Testis (tissue), 2 donors: ENCODE measurements at regions not wholly inside any gene's neighbourhood (a gene's known extent, or its start where the extent isn't known, plus 50 kb on each side); places are given as distances from the start of the nearest gene placed in this dataset.

Experiments
- CTCF ChIP-seq, 3 experiments: fragments of 450-650 bp in 2 of 3; fragments of 200-600 bp in 1 of 3; sonication (generic) in 1 of 3; IDR thresholded peaks; one replicate each; pipeline ENCODE4 v1.5.1; 2016 to 2019; ENCODE audit warnings: antibody characterized with exemption in 3 of 3, mild to moderate bottlenecking in 2 of 3, moderate library complexity in 1 of 3
- POLR2A ChIP-seq: fragments of 450-650 bp; IDR thresholded peaks from one replicate; pipeline ENCODE4 v1.6.1; 2017; ENCODE audit warnings: antibody characterized with exemption, mild to moderate bottlenecking, moderate library complexity

- TF ChIP-seq CTCF (IDR thresholded peaks at IDR 0.05) = no peak
- no peak for TF ChIP-seq POLR2A
Observed at GRCh38 chr11:105219670-105220069, 80.1 kb upstream of the CARD18 start.
